HepG2 (cell line): ENCODE measurements at regions not wholly inside any gene's neighbourhood (a gene's known extent, or its start where the extent isn't known, plus 50 kb on each side); places are given as distances from the start of the nearest gene placed in this dataset.

Experiments
- ADNP ChIP-seq: sonication (generic); formaldehyde crosslinking; IDR thresholded peaks from 2 replicates; pipeline ENCODE4 v1.4.0; 2020; ENCODE audit warnings: missing genetic modification reagents
- CCDC6 ChIP-seq: sonication (generic); formaldehyde crosslinking; IDR thresholded peaks from 2 replicates; pipeline ENCODE4 v1.8.1; 2022; ENCODE audit warnings: mild to moderate bottlenecking, missing genetic modification reagents, moderate library complexity
- FOXA1 ChIP-seq, 2 experiments: fragments of 450-650 bp in 1 of 2; sonication (generic) in 1 of 2; formaldehyde crosslinking in 1 of 2; IDR thresholded peaks; 2 replicates each; pipeline versions ENCODE4 v1.4.0 to v1.6.1; 2016 to 2020; ENCODE audit warnings: missing genetic modification reagents in 1 of 2
- GATA4 ChIP-seq: sonication (generic); IDR thresholded peaks from 2 replicates; pipeline ENCODE4 v1.6.1; 2016; ENCODE audit warnings: antibody characterized with exemption, low read depth, borderline replicate concordance
- GPN1 ChIP-seq: sonication (generic); formaldehyde crosslinking; IDR thresholded peaks from 2 replicates; pipeline ENCODE4 v1.5.1; 2020; ENCODE audit warnings: missing genetic modification reagents, borderline replicate concordance
- HDAC6 ChIP-seq: fragments of 200-600 bp; sonication (generic); IDR thresholded peaks from 2 replicates; pipeline ENCODE4 v1.7.0; 2017; ENCODE audit warnings: mild to moderate bottlenecking, antibody characterized with exemption, low read length, low read depth
- HOXA9 ChIP-seq: sonication (generic); formaldehyde crosslinking; IDR thresholded peaks from 2 replicates; pipeline ENCODE4 v1.8.1; 2022; ENCODE audit warnings: missing genetic modification reagents, mild to moderate bottlenecking, moderate library complexity, borderline replicate concordance
- RARG ChIP-seq: sonication (generic); formaldehyde crosslinking; IDR thresholded peaks from 2 replicates; pipeline ENCODE4 v1.4.0; 2020; ENCODE audit warnings: low read depth, mild to moderate bottlenecking, missing genetic modification reagents
- RCOR2 ChIP-seq: IDR thresholded peaks from 2 replicates; pipeline ENCODE4 v1.6.1; 2016; ENCODE audit warnings: missing biosample characterization, missing genetic modification reagents
- RNF2 ChIP-seq: fragments of 450-650 bp; conservative IDR thresholded peaks from 2 replicates; pipeline ENCODE4 v1.6.1; 2016; ENCODE audit warnings: low read depth
- SRSF4 ChIP-seq: fragments of 200-400 bp; formaldehyde crosslinking; IDR thresholded peaks from one replicate; pipeline ENCODE4 v1.6.1; 2018; ENCODE audit warnings: mild to moderate bottlenecking, low read depth, low read length, moderate library complexity; ENCODE audit not compliant: poor library complexity, severe bottlenecking
- STAG1 ChIP-seq: sonication (generic); formaldehyde crosslinking; IDR thresholded peaks from 2 replicates; pipeline ENCODE4 v1.4.0; 2020; ENCODE audit warnings: missing genetic modification reagents
- ZBTB20 ChIP-seq: sonication (generic); formaldehyde crosslinking; IDR thresholded peaks from 2 replicates; pipeline ENCODE4 v1.8.1; 2023; ENCODE audit warnings: missing genetic modification reagents, low read depth, mild to moderate bottlenecking, borderline replicate concordance
- ZBTB7B ChIP-seq: sonication (generic); formaldehyde crosslinking; IDR thresholded peaks from 2 replicates; pipeline ENCODE4 v1.4.0; 2020; ENCODE audit warnings: missing genetic modification reagents
- ZNF10 ChIP-seq: sonication (generic); formaldehyde crosslinking; IDR thresholded peaks from 2 replicates; pipeline ENCODE4 v1.4.0; 2020; ENCODE audit warnings: mild to moderate bottlenecking, low read depth, missing genetic modification reagents, borderline replicate concordance
- ZNF552 ChIP-seq: sonication (generic); formaldehyde crosslinking; IDR thresholded peaks from 2 replicates; pipeline ENCODE4 v1.9.0; 2022; ENCODE audit warnings: missing genetic modification reagents, mild to moderate bottlenecking, borderline replicate concordance
- ZNF777 ChIP-seq: sonication (generic); formaldehyde crosslinking; IDR thresholded peaks from 2 replicates; pipeline ENCODE4 v1.4.0; 2020; ENCODE audit warnings: missing genetic modification reagents
- TF ChIP-seq, protein P1 (sequence below), 2 experiments: sonication (generic) in 1 of 2; formaldehyde crosslinking in 1 of 2; IDR thresholded peaks; 2 replicates each; pipeline versions ENCODE4 v1.4.0 to v1.6.1; 2018 to 2020; ENCODE audit warnings: missing genetic modification reagents in 2 of 2, borderline replicate concordance in 1 of 2, low read depth in 1 of 2, mild to moderate bottlenecking in 1 of 2, missing biosample characterization in 1 of 2
- TF ChIP-seq, protein P2 (sequence below): sonication (generic); formaldehyde crosslinking; IDR thresholded peaks from 2 replicates; pipeline ENCODE4 v1.4.0; 2020; ENCODE audit warnings: missing genetic modification reagents
- TF ChIP-seq, protein P3 (sequence below): sonication (generic); formaldehyde crosslinking; IDR thresholded peaks from 2 replicates; pipeline ENCODE4 v1.8.0; 2022; ENCODE audit warnings: missing genetic modification reagents, mild to moderate bottlenecking, moderate library complexity, borderline replicate concordance
- TF ChIP-seq, protein P4 (sequence below): sonication (generic); formaldehyde crosslinking; IDR thresholded peaks from 2 replicates; pipeline ENCODE4 v1.4.0; 2020; ENCODE audit warnings: missing genetic modification reagents

DNA sequence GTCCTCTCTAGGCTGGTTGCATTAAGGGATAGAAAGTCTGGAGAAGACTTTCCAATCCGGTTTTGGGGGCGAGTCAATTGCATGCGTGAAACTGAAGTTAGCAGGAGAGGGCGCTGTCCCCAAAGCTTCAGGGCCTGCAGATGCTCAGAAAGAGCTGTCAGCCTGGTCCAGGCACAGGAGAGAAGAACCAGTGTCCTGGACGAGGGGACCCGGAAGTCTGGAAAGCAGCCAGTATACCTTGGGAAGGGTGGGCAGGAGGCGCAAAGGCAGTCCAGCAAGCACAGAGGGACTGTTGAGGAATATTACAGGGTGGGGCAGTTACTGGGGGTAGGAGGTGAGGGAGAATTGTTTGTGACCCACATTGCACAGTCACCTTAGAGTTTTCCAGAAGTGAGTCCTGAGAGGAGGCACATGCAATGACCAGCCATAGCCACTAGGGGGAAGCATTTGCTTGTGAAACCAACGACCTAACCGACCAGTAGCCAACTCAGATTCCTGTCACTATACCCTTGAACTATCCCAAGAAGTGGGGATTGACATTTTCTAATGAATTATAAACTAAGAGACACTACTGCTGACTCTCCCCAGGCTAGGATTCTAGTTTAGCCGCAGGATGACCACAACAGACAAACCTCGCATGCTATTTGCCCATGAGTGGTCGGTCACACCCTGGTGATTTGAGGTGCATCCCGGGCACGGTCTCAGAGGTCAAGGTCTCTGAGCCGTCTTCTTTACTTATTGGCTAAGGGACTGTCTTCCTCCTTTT is 172.8 kb downstream of the RDH14 start (continued):
- 0 out of 2 replicates have a peak, but pooled peaks have one; percentile 45 for TF ChIP-seq RNF2
- 0 out of 2 replicates have a peak, but pooled peaks have one; percentile 22 for TF ChIP-seq RCOR2
- no peak for TF ChIP-seq RARG (CRISPR knock-in tag)
- TF ChIP-seq HOXA9 (CRISPR knock-in tag) = no peak
- 0 out of 2 replicates have a peak, but pooled peaks have one; percentile 43 for TF ChIP-seq ZNF552 (CRISPR knock-in tag)
- no peak for TF ChIP-seq HDAC6
- no peak for TF ChIP-seq GATA4
- no peak for TF ChIP-seq ADNP
- TF ChIP-seq, protein P1, sequence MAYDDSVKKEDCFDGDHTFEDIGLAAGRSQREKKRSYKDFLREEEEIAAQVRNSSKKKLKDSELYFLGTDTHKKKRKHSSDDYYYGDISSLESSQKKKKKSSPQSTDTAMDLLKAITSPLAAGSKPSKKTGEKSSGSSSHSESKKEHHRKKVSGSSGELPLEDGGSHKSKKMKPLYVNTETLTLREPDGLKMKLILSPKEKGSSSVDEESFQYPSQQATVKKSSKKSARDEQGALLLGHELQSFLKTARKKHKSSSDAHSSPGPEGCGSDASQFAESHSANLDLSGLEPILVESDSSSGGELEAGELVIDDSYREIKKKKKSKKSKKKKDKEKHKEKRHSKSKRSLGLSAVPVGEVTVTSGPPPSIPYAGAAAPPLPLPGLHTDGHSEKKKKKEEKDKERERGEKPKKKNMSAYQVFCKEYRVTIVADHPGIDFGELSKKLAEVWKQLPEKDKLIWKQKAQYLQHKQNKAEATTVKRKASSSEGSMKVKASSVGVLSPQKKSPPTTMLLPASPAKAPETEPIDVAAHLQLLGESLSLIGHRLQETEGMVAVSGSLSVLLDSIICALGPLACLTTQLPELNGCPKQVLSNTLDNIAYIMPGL (CRISPR knock-in tag; IDR thresholded peaks at IDR 0.05; ENCODE audit: borderline replicate concordance in 1 of 2, low read depth in 1 of 2) = peak; percentile 54 to 61; a peak in 2 of 4 replicates
- TF ChIP-seq, protein P2, sequence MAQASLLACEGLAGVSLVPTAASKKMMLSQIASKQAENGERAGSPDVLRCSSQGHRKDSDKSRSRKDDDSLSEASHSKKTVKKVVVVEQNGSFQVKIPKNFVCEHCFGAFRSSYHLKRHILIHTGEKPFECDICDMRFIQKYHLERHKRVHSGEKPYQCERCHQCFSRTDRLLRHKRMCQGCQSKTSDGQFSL (CRISPR knock-in tag) = no peak
- TF ChIP-seq, protein P3, sequence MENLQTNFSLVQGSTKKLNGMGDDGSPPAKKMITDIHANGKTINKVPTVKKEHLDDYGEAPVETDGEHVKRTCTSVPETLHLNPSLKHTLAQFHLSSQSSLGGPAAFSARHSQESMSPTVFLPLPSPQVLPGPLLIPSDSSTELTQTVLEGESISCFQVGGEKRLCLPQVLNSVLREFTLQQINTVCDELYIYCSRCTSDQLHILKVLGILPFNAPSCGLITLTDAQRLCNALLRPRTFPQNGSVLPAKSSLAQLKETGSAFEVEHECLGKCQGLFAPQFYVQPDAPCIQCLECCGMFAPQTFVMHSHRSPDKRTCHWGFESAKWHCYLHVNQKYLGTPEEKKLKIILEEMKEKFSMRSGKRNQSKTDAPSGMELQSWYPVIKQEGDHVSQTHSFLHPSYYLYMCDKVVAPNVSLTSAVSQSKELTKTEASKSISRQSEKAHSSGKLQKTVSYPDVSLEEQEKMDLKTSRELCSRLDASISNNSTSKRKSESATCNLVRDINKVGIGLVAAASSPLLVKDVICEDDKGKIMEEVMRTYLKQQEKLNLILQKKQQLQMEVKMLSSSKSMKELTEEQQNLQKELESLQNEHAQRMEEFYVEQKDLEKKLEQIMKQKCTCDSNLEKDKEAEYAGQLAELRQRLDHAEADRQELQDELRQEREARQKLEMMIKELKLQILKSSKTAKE (CRISPR knock-in tag) = no peak
- TF ChIP-seq CCDC6 (CRISPR knock-in tag) = no peak
- TF ChIP-seq FOXA1 (IDR thresholded peaks at IDR 0.05) = no peak
- no peak for TF ChIP-seq FOXA1 (CRISPR knock-in tag; IDR thresholded peaks at IDR 0.05)
- TF ChIP-seq STAG1 (CRISPR knock-in tag) = peak; percentile 77
- no peak for TF ChIP-seq ZNF10 (CRISPR knock-in tag)
- TF ChIP-seq GPN1 (CRISPR knock-in tag) = no peak
- no peak for TF ChIP-seq ZBTB20 (CRISPR knock-in tag)
- no peak for TF ChIP-seq ZNF777 (CRISPR knock-in tag)
- TF ChIP-seq SRSF4 = no peak
- TF ChIP-seq, protein P4, sequence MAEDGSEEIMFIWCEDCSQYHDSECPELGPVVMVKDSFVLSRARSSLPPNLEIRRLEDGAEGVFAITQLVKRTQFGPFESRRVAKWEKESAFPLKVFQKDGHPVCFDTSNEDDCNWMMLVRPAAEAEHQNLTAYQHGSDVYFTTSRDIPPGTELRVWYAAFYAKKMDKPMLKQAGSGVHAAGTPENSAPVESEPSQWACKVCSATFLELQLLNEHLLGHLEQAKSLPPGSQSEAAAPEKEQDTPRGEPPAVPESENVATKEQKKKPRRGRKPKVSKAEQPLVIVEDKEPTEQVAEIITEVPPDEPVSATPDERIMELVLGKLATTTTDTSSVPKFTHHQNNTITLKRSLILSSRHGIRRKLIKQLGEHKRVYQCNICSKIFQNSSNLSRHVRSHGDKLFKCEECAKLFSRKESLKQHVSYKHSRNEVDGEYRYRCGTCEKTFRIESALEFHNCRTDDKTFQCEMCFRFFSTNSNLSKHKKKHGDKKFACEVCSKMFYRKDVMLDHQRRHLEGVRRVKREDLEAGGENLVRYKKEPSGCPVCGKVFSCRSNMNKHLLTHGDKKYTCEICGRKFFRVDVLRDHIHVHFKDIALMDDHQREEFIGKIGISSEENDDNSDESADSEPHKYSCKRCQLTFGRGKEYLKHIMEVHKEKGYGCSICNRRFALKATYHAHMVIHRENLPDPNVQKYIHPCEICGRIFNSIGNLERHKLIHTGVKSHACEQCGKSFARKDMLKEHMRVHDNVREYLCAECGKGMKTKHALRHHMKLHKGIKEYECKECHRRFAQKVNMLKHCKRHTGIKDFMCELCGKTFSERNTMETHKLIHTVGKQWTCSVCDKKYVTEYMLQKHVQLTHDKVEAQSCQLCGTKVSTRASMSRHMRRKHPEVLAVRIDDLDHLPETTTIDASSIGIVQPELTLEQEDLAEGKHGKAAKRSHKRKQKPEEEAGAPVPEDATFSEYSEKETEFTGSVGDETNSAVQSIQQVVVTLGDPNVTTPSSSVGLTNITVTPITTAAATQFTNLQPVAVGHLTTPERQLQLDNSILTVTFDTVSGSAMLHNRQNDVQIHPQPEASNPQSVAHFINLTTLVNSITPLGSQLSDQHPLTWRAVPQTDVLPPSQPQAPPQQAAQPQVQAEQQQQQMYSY (CRISPR knock-in tag) = no peak
- TF ChIP-seq ZBTB7B (CRISPR knock-in tag) = no peak
